ENCODE measurements at regions not wholly inside any gene's neighbourhood (a gene's known extent, or its start where the extent isn't known, plus 50 kb on each side); places are given as distances from the start of the nearest gene placed in this dataset.

DNA sequence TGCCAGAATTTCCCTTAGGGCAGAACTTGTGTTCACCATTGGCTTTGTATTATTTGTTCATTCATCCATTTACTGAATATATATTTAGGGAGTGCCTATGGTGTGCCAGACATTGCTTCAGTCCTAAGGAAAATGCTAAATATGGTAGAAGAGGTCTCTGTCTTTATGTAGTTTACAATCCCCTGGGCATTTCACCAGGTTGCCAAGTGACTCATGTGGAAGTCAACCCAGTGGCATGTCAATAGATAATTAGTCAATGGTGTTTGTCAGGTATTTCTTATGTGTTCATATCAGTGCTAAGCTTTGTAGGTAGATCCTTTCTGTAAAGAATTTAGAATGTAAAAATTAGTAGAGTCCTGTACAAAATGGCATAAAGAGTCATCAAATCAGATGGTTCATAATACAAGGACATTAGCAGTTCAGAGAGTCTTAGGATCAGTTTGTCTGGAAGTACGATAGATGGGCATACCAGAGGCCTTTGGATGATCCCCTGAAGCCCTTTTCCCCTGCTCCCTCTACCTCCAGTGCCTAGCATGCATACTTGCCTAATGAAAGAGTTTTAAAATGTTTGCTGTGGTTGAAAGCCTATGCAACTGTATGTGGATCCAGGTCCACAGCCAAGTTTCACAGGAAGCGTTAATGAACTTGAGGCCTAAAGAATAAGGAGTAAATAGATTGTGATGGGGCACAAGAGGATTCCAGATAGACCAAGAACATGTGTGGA lies 58.5 kb upstream of the SESN3 start:
- ATAC-seq: no peak
- TF ChIP-seq ZFP30 (CRISPR knock-in tag; IDR thresholded peaks at IDR 0.05) (no peak), SNAI2 (CRISPR knock-in tag; IDR thresholded peaks at IDR 0.05) (no peak), PPARA (CRISPR knock-in tag; IDR thresholded peaks at IDR 0.05; ENCODE audit: borderline replicate concordance) (no peak), GLIS3 (CRISPR knock-in tag; IDR thresholded peaks at IDR 0.05) (no peak), ARNTL (CRISPR knock-in tag; IDR thresholded peaks at IDR 0.05; ENCODE audit: borderline replicate concordance, low read depth) (no peak), ZNF565 (CRISPR knock-in tag; conservative IDR thresholded peaks at IDR 0.05; ENCODE audit: low read depth) (no peak), ESRRG (CRISPR knock-in tag; IDR thresholded peaks at IDR 0.05) (no peak), ZC3H10 (CRISPR knock-in tag; IDR thresholded peaks at IDR 0.05) (no peak), TOX (CRISPR knock-in tag; IDR thresholded peaks at IDR 0.05; ENCODE audit: borderline replicate concordance) (no peak), CSDC2 (CRISPR knock-in tag; IDR thresholded peaks at IDR 0.05) (no peak), TCF4 (CRISPR knock-in tag; IDR thresholded peaks at IDR 0.05; ENCODE audit: borderline replicate concordance) (no peak), ZNF70 (CRISPR knock-in tag; IDR thresholded peaks at IDR 0.05) (no peak)
- TF ChIP-seq, protein P1, sequence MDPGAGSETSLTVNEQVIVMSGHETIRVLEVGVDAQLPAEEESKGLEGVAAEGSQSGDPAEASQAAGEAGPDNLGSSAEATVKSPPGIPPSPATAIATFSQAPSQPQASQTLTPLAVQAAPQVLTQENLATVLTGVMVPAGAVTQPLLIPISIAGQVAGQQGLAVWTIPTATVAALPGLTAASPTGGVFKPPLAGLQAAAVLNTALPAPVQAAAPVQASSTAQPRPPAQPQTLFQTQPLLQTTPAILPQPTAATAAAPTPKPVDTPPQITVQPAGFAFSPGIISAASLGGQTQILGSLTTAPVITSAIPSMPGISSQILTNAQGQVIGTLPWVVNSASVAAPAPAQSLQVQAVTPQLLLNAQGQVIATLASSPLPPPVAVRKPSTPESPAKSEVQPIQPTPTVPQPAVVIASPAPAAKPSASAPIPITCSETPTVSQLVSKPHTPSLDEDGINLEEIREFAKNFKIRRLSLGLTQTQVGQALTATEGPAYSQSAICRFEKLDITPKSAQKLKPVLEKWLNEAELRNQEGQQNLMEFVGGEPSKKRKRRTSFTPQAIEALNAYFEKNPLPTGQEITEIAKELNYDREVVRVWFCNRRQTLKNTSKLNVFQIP (CRISPR knock-in tag; IDR thresholded peaks at IDR 0.05; ENCODE audit: borderline replicate concordance, low read depth): no peak
- TF ChIP-seq, protein P2, sequence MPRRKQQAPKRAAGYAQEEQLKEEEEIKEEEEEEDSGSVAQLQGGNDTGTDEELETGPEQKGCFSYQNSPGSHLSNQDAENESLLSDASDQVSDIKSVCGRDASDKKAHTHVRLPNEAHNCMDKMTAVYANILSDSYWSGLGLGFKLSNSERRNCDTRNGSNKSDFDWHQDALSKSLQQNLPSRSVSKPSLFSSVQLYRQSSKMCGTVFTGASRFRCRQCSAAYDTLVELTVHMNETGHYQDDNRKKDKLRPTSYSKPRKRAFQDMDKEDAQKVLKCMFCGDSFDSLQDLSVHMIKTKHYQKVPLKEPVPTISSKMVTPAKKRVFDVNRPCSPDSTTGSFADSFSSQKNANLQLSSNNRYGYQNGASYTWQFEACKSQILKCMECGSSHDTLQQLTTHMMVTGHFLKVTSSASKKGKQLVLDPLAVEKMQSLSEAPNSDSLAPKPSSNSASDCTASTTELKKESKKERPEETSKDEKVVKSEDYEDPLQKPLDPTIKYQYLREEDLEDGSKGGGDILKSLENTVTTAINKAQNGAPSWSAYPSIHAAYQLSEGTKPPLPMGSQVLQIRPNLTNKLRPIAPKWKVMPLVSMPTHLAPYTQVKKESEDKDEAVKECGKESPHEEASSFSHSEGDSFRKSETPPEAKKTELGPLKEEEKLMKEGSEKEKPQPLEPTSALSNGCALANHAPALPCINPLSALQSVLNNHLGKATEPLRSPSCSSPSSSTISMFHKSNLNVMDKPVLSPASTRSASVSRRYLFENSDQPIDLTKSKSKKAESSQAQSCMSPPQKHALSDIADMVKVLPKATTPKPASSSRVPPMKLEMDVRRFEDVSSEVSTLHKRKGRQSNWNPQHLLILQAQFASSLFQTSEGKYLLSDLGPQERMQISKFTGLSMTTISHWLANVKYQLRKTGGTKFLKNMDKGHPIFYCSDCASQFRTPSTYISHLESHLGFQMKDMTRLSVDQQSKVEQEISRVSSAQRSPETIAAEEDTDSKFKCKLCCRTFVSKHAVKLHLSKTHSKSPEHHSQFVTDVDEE (CRISPR knock-in tag; IDR thresholded peaks at IDR 0.05): no peak
- TF ChIP-seq, protein P3, sequence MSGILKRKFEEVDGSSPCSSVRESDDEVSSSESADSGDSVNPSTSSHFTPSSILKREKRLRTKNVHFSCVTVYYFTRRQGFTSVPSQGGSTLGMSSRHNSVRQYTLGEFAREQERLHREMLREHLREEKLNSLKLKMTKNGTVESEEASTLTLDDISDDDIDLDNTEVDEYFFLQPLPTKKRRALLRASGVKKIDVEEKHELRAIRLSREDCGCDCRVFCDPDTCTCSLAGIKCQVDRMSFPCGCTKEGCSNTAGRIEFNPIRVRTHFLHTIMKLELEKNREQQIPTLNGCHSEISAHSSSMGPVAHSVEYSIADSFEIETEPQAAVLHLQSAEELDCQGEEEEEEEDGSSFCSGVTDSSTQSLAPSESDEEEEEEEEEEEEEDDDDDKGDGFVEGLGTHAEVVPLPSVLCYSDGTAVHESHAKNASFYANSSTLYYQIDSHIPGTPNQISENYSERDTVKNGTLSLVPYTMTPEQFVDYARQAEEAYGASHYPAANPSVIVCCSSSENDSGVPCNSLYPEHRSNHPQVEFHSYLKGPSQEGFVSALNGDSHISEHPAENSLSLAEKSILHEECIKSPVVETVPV (CRISPR knock-in tag; IDR thresholded peaks at IDR 0.05): no peak

DNA sequence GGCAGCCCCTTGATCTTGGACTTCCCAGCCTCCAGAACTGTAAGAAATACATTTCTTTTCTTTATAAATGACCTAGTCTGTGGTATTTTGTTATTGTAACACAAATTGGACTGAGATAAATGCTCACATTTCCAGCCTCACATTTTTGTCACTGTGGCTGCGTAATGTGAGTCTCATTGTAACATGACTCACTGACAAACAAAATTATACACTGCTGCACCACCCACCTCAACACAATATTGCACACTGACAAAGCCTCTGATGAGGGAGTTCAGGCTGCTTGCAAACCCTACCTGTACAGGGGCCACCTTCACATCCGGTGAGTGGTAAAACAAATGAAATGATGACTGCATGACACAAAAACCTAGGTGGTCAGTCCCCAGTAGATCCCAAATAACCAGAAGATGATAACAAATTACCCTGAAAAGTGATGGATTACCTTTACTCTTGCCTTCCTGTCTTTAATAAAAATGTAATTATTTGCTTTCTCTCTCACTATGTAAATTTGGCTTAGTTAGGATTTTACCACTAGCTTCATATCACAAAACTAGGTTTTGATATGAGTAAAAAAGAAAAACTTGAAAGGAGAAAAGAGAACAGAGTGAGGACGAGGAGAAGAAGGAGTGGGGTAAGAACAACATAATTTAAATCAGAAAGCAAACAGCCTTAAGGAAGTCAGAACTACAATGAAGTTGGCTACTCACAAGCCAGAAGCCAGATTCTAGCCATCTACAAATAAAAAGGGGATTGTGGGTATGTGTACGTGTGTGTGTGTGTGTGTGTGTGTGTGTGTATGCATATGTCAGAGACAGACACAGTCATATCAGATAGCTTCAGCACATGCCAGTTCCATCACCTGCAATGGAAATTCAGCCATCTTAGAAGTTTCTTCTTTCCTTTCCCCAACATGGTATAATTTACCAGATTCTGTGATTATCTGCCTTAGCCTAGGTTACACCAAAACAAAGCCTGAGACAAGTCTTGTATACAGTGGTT lies 53.4 kb upstream of the SESN3 start:
- ATAC-seq: no peak
- TF ChIP-seq ISL1 (CRISPR knock-in tag; IDR thresholded peaks at IDR 0.05): no peak
- no peak for TF ChIP-seq OSR1 (CRISPR knock-in tag; IDR thresholded peaks at IDR 0.05)
- no peak for TF ChIP-seq BACH2 (CRISPR knock-in tag; IDR thresholded peaks at IDR 0.05; ENCODE audit: borderline replicate concordance)
- no peak for TF ChIP-seq SNAI2 (CRISPR knock-in tag; IDR thresholded peaks at IDR 0.05)
- TF ChIP-seq TOX (CRISPR knock-in tag; IDR thresholded peaks at IDR 0.05; ENCODE audit: borderline replicate concordance): no peak
- TF ChIP-seq CSDC2 (CRISPR knock-in tag; IDR thresholded peaks at IDR 0.05): no peak
- no peak for TF ChIP-seq GLIS3 (CRISPR knock-in tag; IDR thresholded peaks at IDR 0.05)
- TF ChIP-seq PPARA (CRISPR knock-in tag; IDR thresholded peaks at IDR 0.05; ENCODE audit: borderline replicate concordance): no peak

DNA sequence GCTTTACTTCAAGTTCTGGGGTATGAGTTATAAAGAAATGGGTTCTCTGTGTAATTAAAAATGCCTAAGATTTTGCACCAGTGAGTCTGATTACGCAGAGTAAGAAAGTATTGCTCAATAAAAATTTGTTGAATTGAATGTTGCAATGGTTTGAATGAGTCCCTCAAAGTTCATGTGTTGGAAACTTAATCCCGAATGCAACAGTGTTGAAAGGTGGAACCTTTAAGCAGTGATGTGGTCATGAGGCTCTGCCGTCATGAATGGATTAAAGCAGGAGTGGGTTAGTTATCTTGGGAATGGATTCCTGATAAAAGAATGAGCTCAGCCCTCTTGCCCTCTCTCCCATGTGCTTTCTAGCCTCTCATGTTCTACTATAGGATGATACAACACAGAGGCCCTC lies 52.6 kb upstream of the SESN3 start:
- TF ChIP-seq ZNF565 (CRISPR knock-in tag; conservative IDR thresholded peaks at IDR 0.05; ENCODE audit: low read depth) (no peak), ZNF70 (CRISPR knock-in tag; IDR thresholded peaks at IDR 0.05) (no peak), ESRRG (CRISPR knock-in tag; IDR thresholded peaks at IDR 0.05) (no peak), PPARA (CRISPR knock-in tag; IDR thresholded peaks at IDR 0.05; ENCODE audit: borderline replicate concordance) (no peak), ZC3H10 (CRISPR knock-in tag; IDR thresholded peaks at IDR 0.05) (no peak), BACH2 (CRISPR knock-in tag; IDR thresholded peaks at IDR 0.05; ENCODE audit: borderline replicate concordance) (no peak), ARNTL (CRISPR knock-in tag; IDR thresholded peaks at IDR 0.05; ENCODE audit: borderline replicate concordance, low read depth) (no peak), ISL1 (CRISPR knock-in tag; IDR thresholded peaks at IDR 0.05) (no peak), OSR1 (CRISPR knock-in tag; IDR thresholded peaks at IDR 0.05) (no peak), ZFP3 (CRISPR knock-in tag; IDR thresholded peaks at IDR 0.05) (no peak), TOX (CRISPR knock-in tag; IDR thresholded peaks at IDR 0.05; ENCODE audit: borderline replicate concordance) (no peak), RARB (CRISPR knock-in tag; IDR thresholded peaks at IDR 0.05) (no peak), GLIS3 (CRISPR knock-in tag; IDR thresholded peaks at IDR 0.05) (no peak), TCF4 (CRISPR knock-in tag; IDR thresholded peaks at IDR 0.05; ENCODE audit: borderline replicate concordance) (no peak), CSDC2 (CRISPR knock-in tag; IDR thresholded peaks at IDR 0.05) (no peak), SNAI2 (CRISPR knock-in tag; IDR thresholded peaks at IDR 0.05) (no peak)
- TF ChIP-seq, protein P3 (CRISPR knock-in tag; IDR thresholded peaks at IDR 0.05): no peak
- TF ChIP-seq, protein P2 (CRISPR knock-in tag; IDR thresholded peaks at IDR 0.05): no peak
- TF ChIP-seq, protein P1 (CRISPR knock-in tag; IDR thresholded peaks at IDR 0.05; ENCODE audit: borderline replicate concordance, low read depth): no peak

More for the DNA sequence above, 52.6 kb upstream of the SESN3 start:
- no peak for ATAC-seq

Measured in SK-N-SH treated with all-trans-retinoic acid at 6 μM for 48 hours (cell line).